Stimulated activated naive CD8-positive, alpha-beta T cell treated with anti-CD3 and anti-CD28 coated beads, Interleukin-15, Interleukin-2, amounts not matched to agents 100 ng/mL and 50 ng/mL, for 24 hours (primary cell): ENCODE measurements at regions not wholly inside any gene's neighbourhood (a gene's known extent, or its start where the extent isn't known, plus 50 kb on each side); places are given as distances from the start of the nearest gene placed in this dataset.
"Not testable (repeated sequence)": the region's sequence is repeated elsewhere in the genome, so short reads cannot be mapped to it uniquely, and the experiment has no call there.

Source experiments
- H3K27ac Mint-ChIP-seq: one replicate; pipeline ENCODE4 v1.8.0; 2021; ENCODE audit warnings: mild to moderate bottlenecking, mixed read lengths
- H3K27me3 Mint-ChIP-seq: one replicate; pipeline ENCODE4 v1.8.0; 2021; ENCODE audit warnings: mixed read lengths
- H3K36me3 Mint-ChIP-seq: one replicate; pipeline ENCODE4 v1.8.0; 2021; ENCODE audit warnings: low read depth, mixed read lengths
- H3K4me1 Mint-ChIP-seq: one replicate; pipeline ENCODE4 v1.8.0; 2021; ENCODE audit warnings: low read depth, mixed read lengths
- H3K4me3 Mint-ChIP-seq: one replicate; pipeline ENCODE4 v1.8.0; 2021; ENCODE audit warnings: mild to moderate bottlenecking, mixed read lengths
- H3K9me3 Mint-ChIP-seq: one replicate; pipeline ENCODE4 v1.8.0; 2021; ENCODE audit warnings: mixed read lengths

GRCh38 chr1:29390491-29391361 is 154.4 kb downstream of the PTPRU start:
- Mint-ChIP-seq H3K27ac (no peak overlapping the region), H3K36me3 (no peaks in the 10 kb centered on the region), H3K27me3 (peaks cover 40% of the 10 kb centered on the region), H3K4me3 (no peak overlapping the region), H3K9me3 (no peaks in the 10 kb centered on the region), H3K4me1 (no peaks in the 10 kb centered on the region)

DNA sequence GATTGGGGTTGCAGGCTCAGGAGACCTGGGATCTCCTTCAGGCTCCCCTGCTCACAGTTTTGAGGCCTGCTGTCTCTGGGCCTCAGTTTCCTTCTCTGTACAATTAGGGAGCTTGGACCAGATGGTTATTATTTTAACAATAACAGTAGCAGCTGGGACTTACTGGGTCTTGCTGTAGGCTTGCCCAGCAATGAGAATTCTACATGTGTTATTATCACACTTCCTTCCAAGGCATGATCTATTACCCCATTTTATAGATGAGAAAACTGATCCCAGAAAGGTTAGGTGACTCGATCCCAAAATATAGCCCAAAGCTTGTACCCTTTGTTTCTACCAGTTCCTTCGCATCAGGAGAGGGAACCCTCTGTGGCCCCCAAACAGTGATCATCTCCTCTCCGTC is 153.8 kb downstream of the PTPRU start:
- Mint-ChIP-seq H3K27ac (no peak overlapping the region), H3K36me3 (no peaks in the 10 kb centered on the region), H3K9me3 (no peaks in the 10 kb centered on the region), H3K4me1 (no peaks in the 10 kb centered on the region), H3K27me3 (peaks cover 40% of the 10 kb centered on the region), H3K4me3 (no peak overlapping the region)

DNA sequence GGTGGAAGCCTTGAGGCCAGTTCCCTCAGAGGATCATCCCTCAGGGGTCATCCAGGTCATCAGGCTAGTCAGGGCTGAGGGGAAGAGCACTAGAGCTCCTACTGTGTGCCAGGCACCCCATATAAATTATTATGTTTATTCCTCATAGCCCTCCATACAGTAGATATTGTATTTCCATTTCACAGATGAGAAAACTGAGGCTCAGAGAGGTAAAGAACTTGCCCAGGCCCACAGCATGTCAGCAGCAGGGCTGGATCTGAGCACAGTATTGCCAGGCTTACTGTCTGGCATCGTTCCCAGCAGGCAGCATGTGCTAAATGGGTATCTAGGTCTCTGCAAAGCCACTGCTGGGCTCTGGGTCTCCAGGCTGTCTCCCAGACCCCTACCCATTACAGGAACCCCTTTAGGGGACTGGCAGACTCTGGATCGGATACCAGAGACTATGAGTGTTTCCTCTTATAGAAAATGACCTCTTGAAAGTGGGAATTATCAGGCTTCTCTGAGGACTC is 153.3 kb downstream of the PTPRU start:
- Mint-ChIP-seq H3K36me3 (no peaks in the 10 kb centered on the region), H3K4me3 (no peak overlapping the region), H3K9me3 (no peaks in the 10 kb centered on the region), H3K27ac (no peak overlapping the region), H3K4me1 (no peaks in the 10 kb centered on the region), H3K27me3 (peaks cover 44% of the 10 kb centered on the region)

GRCh38 chr1:29388884-29389283 is 152.6 kb downstream of the PTPRU start:
- H3K27ac Mint-ChIP-seq, result no peak overlapping the region
- no peaks in the 10 kb centered on the region for H3K9me3 Mint-ChIP-seq
- H3K4me1 Mint-ChIP-seq, result no peaks in the 10 kb centered on the region
- peaks cover 48% of the 10 kb centered on the region for H3K27me3 Mint-ChIP-seq
- no peak overlapping the region for H3K4me3 Mint-ChIP-seq
- H3K36me3 Mint-ChIP-seq, result no peaks in the 10 kb centered on the region

DNA sequence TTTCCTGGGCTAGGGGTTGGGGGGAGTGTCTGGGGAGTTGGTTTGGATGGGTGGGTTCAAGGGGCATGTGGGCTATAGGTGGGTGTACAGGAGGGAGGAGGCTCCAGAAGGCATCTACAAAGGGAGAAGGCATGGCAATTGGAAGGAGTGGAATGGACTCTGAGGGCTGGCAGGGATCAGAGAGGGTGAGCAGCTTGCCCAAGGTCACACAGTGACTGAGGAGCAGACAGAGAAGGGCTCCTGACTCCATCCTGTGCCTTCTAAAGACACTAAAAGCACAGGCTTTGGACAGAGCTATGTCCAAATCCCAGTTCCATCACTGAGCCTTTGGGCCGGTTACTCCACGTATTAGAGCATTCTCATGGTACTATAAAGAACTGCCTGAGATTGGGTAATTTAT is 151.8 kb downstream of the PTPRU start:
- Mint-ChIP-seq H3K9me3 (no peaks in the 10 kb centered on the region), H3K36me3 (no peaks in the 10 kb centered on the region), H3K4me3 (no peak overlapping the region), H3K27me3 (peaks cover 52% of the 10 kb centered on the region), H3K27ac (no peak overlapping the region), H3K4me1 (no peaks in the 10 kb centered on the region)

DNA sequence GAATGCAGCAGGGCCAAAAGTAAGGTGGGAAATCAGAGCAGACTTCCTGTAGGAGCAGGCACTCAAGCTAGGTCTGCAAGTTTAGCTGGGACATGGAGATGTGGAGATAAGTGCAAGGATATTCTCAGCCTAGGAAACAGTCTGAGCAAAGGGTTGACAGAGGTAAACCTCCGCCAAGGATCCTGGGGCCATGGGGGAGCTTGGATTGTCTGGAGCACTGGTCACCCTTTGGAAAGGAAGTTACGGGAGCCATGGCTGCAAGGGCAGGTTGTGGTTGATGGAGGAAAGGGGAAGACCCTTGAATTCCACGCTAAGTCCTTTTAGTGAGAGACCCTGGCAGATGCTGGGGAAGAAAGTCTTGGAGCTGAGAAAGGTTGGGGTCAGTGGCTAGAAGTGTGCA is 150.9 kb downstream of the PTPRU start:
- no peak overlapping the region for H3K27ac Mint-ChIP-seq
- H3K4me3 Mint-ChIP-seq, result no peak overlapping the region
- peaks cover 51% of the 10 kb centered on the region for H3K27me3 Mint-ChIP-seq
- H3K36me3 Mint-ChIP-seq, result no peaks in the 10 kb centered on the region
- H3K9me3 Mint-ChIP-seq, result no peaks in the 10 kb centered on the region
- no peaks in the 10 kb centered on the region for H3K4me1 Mint-ChIP-seq

DNA sequence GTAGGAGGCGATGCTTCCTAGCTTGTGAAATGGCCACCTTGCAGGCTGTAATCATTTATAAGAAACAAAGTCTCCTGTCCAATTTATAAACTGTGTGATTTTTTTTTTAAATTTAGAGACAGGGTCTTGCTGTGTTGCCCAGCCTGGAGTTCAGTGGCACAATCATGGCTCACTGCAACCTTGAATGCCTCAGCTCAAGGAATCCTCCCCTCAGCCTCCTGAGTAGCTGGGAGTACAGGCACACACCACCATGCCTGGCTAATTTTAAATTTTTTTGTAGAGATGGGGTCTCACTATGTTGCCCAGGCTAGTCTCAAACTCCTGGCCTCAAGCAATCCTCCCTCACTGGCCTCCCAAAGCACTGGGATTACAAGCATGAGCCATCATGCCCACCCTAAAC is 150.1 kb downstream of the PTPRU start:
- not testable (repeated sequence) for H3K4me3 Mint-ChIP-seq, H3K4me1 Mint-ChIP-seq, H3K27ac Mint-ChIP-seq, H3K36me3 Mint-ChIP-seq, H3K9me3 Mint-ChIP-seq
- H3K27me3 Mint-ChIP-seq, result peaks cover 51% of the 10 kb centered on the region

GRCh38 chr1:29385966-29386365 is 149.6 kb downstream of the PTPRU start:
- no peak overlapping the region for H3K27ac Mint-ChIP-seq
- no peaks in the 10 kb centered on the region for H3K36me3 Mint-ChIP-seq
- H3K4me1 Mint-ChIP-seq, result no peaks in the 10 kb centered on the region
- no peaks in the 10 kb centered on the region for H3K9me3 Mint-ChIP-seq
- H3K27me3 Mint-ChIP-seq, result peaks cover 51% of the 10 kb centered on the region
- no peak overlapping the region for H3K4me3 Mint-ChIP-seq

- peaks cover 1% of the 10 kb centered on the region for H3K9me3 Mint-ChIP-seq
- peaks cover under 1% of the 10 kb centered on the region for H3K36me3 Mint-ChIP-seq
- peaks cover 43% of the 10 kb centered on the region for H3K27me3 Mint-ChIP-seq
- H3K4me3 Mint-ChIP-seq, result no peak overlapping the region
- no peak overlapping the region for H3K27ac Mint-ChIP-seq
- H3K4me1 Mint-ChIP-seq, result no peaks in the 10 kb centered on the region
These were observed 148.2 kb downstream of the PTPRU start for GRCh38 chr1:29384496-29385015.

DNA sequence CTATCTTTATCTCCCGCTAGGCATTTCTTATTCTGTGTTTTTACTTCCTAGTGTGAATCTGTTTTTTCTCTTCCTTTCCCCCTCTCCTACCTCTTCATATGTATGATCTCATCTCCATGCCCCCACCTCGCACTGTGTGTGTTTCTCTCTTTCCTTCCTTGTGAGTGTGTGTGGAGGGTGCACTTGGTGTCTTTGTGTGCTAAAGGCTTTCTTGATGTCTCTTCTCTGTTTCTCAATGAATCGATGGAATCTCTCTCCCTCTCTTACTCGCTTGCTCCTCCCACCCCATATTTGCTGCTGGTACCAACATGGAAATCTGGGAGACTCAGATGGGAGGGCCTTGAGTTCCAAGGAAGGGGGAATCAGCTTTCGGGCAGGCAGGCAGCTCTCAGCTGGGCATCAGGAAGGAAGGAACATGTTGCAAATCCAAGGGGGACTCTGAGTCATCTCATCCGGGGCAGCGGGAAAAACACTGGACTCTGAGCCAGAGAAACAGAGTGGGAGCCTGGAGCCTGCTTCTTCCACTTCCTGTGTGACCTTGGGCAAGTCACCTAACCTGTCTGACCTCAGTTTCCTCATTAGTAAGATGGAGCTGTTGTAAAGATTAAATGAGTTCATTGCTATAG is 147.5 kb downstream of the PTPRU start:
- H3K4me3 Mint-ChIP-seq, result no peak overlapping the region
- H3K27ac Mint-ChIP-seq, result no peak overlapping the region
- H3K4me1 Mint-ChIP-seq, result no peaks in the 10 kb centered on the region
- peaks cover 48% of the 10 kb centered on the region for H3K27me3 Mint-ChIP-seq
- H3K9me3 Mint-ChIP-seq, result peaks cover 8% of the 10 kb centered on the region
- peaks cover 8% of the 10 kb centered on the region for H3K36me3 Mint-ChIP-seq

DNA sequence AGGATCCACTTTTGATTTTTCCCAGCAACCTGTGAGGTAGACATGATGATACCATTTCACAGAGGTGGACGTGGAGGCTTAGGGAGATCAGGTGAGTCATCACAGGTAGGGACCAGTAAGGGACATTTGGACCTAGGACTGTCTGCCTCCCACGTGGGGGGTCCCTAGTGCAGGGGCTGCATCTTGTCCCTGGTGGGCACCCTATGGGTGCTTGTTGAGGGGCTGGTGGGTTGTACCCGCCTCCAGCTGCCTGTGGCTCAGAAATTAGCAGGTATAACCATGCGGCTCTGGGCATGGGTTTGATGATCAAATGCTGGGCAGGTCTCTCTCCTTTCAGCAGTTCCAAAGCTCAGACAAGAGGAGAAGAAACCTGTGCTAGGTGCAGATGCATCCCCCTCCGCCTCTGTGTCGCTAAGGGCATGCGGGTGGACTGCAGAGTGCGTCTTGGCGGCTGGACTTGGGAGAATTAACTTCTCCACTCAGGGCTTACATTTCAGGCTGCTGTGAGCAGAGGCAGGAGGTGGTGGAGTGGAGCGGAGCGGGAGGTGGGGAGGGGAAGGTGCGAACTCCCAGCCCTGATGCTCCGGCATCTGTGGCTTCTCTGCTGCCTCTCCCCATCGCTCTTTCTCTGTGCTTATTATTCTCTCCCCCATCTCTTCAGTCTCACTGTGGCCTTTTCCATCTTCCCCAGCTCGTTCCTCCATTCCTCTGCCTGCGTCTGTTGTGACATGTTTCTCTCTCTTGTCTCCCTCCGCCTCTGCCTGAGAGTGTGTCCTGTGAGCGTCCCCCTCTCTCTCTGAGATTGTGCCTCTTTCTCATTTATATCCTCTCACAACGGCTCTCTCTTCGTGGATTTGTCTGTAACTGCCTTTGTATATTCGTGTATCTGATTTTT is 146.8 kb downstream of the PTPRU start:
- Mint-ChIP-seq H3K4me3 (no peak overlapping the region), H3K27ac (no peak overlapping the region), H3K9me3 (peaks cover 12% of the 10 kb centered on the region), H3K36me3 (peaks cover 12% of the 10 kb centered on the region), H3K27me3 (peaks cover 49% of the 10 kb centered on the region), H3K4me1 (no peaks in the 10 kb centered on the region)

- Mint-ChIP-seq H3K36me3 (peaks cover 12% of the 10 kb centered on the region), H3K27me3 (peaks cover 45% of the 10 kb centered on the region), H3K4me3 (no peak overlapping the region), H3K4me1 (no peaks in the 10 kb centered on the region), H3K27ac (no peak overlapping the region), H3K9me3 (peaks cover 15% of the 10 kb centered on the region)
These were observed 145.1 kb downstream of the PTPRU start for GRCh38 chr1:29381426-29381825.

- Mint-ChIP-seq H3K4me3 (no peak overlapping the region), H3K27ac (no peak overlapping the region), H3K9me3 (peaks cover 17% of the 10 kb centered on the region), H3K27me3 (peaks cover 43% of the 10 kb centered on the region), H3K4me1 (no peaks in the 10 kb centered on the region), H3K36me3 (peaks cover 12% of the 10 kb centered on the region)
These were observed 144.2 kb downstream of the PTPRU start for GRCh38 chr1:29380532-29380931.

DNA sequence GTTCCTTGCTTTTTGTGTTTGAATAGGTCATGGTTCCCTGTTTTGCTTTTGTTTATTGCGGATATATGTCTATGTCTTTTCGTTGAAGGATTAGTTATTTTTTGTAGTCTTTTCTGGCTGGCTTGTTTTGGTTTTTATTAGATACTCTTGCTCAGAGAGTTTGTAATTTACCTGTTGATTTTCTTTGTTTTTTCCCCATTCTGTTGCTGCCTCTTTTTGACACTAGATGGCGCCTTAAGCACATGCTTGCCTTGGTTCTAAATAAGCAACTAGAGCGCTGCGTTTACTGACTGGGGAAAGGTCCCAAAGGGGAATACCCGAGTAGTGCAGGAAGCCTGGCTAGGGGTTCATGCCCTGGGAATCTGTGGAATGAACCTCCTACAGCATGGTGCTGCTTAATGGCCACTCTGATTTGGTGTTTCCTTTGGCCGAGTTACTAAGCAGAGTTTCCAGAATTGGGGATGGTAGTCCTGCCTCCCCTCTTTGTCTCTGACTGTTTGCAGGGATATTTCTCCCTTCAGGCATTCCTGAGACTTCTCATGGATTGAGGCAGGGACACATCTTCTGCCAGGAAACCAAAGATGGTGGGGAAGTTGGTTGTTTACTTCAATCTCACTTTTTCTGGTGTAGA is 143.2 kb downstream of the PTPRU start:
- Mint-ChIP-seq H3K36me3 (peaks cover 12% of the 10 kb centered on the region), H3K27ac (no peak overlapping the region), H3K4me1 (no peaks in the 10 kb centered on the region), H3K9me3 (peaks cover 26% of the 10 kb centered on the region), H3K4me3 (no peak overlapping the region), H3K27me3 (peaks cover 48% of the 10 kb centered on the region)
